ENCODE measurements at regions not wholly inside any gene's neighbourhood (a gene's known extent, or its start where the extent isn't known, plus 50 kb on each side); places are given as distances from the start of the nearest gene placed in this dataset.

- no peak for TF ChIP-seq TAF1 (IDR thresholded peaks at IDR 0.05; ENCODE audit: borderline replicate concordance, insufficient read depth, low read length)
- TF ChIP-seq, protein P1, sequence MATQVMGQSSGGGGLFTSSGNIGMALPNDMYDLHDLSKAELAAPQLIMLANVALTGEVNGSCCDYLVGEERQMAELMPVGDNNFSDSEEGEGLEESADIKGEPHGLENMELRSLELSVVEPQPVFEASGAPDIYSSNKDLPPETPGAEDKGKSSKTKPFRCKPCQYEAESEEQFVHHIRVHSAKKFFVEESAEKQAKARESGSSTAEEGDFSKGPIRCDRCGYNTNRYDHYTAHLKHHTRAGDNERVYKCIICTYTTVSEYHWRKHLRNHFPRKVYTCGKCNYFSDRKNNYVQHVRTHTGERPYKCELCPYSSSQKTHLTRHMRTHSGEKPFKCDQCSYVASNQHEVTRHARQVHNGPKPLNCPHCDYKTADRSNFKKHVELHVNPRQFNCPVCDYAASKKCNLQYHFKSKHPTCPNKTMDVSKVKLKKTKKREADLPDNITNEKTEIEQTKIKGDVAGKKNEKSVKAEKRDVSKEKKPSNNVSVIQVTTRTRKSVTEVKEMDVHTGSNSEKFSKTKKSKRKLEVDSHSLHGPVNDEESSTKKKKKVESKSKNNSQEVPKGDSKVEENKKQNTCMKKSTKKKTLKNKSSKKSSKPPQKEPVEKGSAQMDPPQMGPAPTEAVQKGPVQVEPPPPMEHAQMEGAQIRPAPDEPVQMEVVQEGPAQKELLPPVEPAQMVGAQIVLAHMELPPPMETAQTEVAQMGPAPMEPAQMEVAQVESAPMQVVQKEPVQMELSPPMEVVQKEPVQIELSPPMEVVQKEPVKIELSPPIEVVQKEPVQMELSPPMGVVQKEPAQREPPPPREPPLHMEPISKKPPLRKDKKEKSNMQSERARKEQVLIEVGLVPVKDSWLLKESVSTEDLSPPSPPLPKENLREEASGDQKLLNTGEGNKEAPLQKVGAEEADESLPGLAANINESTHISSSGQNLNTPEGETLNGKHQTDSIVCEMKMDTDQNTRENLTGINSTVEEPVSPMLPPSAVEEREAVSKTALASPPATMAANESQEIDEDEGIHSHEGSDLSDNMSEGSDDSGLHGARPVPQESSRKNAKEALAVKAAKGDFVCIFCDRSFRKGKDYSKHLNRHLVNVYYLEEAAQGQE (IDR thresholded peaks at IDR 0.05; ENCODE audit: insufficient read depth in 1 of 2, low read depth in 2 of 2, low read length in 2 of 2) = no peak
- no peak for TF ChIP-seq FOXP2 (optimal IDR thresholded peaks at IDR 0.05; ENCODE audit: borderline replicate concordance, extremely low read depth, extremely low read length, insufficient read depth)
- no peak for TF ChIP-seq SIN3A (IDR thresholded peaks at IDR 0.05; ENCODE audit: borderline replicate concordance, insufficient read depth, low read length)
- TF ChIP-seq POLR2AphosphoS5 (IDR thresholded peaks at IDR 0.05; ENCODE audit: low read depth, low read length) = no peak
Observed at GRCh38 chr1:82962658-82963057, 1036.3 kb downstream of the TTLL7 start.

DNA sequence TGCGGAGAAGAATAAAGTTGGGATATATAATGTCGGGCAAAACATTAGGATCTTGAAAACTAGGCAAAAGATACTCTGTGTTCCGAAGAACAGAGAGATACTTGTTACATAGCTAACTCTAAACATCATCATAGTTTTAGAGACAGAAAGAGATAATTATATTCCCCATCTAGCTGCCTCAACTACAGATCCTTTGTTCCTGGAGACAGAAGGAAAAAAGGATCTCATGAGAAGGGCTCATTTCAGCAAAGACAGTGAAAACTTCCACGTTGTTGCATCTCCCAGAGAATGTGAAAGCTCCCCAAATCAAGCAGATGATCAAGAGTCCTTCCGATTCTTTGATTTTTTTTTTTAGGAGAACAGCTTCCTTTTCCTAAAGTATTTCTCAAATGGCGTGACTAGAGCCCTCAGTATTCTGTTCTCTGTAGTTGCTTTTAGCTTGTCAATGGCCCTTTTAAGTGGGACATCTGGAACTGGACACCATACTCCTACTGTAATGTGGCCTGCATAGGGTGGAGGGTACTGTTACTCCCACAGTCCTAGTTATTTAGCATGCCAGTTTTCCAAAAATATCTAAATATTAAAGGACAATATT, 1048.2 kb downstream of the TTLL7 start:
- TF ChIP-seq, protein P1 (IDR thresholded peaks at IDR 0.05; ENCODE audit: insufficient read depth in 1 of 2, low read depth in 2 of 2, low read length in 2 of 2) = no peak
- TF ChIP-seq FOXP2 (optimal IDR thresholded peaks at IDR 0.05; ENCODE audit: borderline replicate concordance, extremely low read depth, extremely low read length, insufficient read depth) (no peak), TAF1 (IDR thresholded peaks at IDR 0.05; ENCODE audit: borderline replicate concordance, insufficient read depth, low read length) (no peak), POLR2AphosphoS5 (IDR thresholded peaks at IDR 0.05; ENCODE audit: low read depth, low read length) (no peak), SIN3A (IDR thresholded peaks at IDR 0.05; ENCODE audit: borderline replicate concordance, insufficient read depth, low read length) (no peak)

DNA sequence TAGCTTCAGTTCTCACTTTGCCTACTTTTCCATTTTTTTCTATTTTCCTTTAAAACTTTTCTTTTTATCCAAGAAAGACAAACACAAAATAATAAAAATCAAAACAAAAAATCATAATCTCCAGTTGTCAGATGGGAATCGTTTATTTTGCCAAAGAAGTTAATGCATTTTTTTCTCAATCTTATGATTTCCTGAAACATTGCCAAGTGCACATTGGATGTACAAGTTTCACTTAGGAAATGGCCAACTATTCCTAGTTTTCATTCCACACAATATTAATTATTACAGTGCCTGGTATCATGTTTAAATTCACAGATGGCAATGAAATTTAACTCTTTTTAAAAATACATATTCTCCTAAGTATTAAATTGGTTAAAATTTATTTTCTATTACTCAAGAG, 1050.5 kb downstream of the TTLL7 start:
- TF ChIP-seq SIN3A (IDR thresholded peaks at IDR 0.05; ENCODE audit: borderline replicate concordance, insufficient read depth, low read length) (no peak), FOXP2 (optimal IDR thresholded peaks at IDR 0.05; ENCODE audit: borderline replicate concordance, extremely low read depth, extremely low read length, insufficient read depth) (no peak), TAF1 (IDR thresholded peaks at IDR 0.05; ENCODE audit: borderline replicate concordance, insufficient read depth, low read length) (no peak), POLR2AphosphoS5 (IDR thresholded peaks at IDR 0.05; ENCODE audit: low read depth, low read length) (no peak)
- TF ChIP-seq, protein P1 (IDR thresholded peaks at IDR 0.05; ENCODE audit: insufficient read depth in 1 of 2, low read depth in 2 of 2, low read length in 2 of 2) = no peak

DNA sequence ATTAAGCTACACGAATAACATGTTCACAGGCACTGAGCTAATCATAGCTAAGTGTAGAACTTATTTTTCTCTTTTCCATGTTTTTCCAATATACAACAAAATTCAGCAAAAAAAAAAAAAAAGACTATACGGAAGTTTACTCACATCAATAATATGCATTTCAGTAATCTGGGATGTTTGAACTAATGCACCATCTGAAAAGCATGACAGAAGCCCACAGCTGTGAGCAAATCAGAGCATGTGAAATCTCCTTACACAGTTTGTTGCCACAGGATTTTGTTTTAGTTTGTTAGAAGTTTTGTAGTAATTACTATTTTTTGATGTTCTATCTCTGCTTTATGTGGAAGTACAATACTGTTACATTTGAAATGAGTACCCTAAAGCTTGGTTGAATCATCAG, 1051.7 kb downstream of the TTLL7 start:
- TF ChIP-seq, protein P1 (IDR thresholded peaks at IDR 0.05; ENCODE audit: insufficient read depth in 1 of 2, low read depth in 2 of 2, low read length in 2 of 2) = no peak

- TF ChIP-seq TAF1 (IDR thresholded peaks at IDR 0.05; ENCODE audit: borderline replicate concordance, insufficient read depth, low read length) = no peak
- no peak for TF ChIP-seq SIN3A (IDR thresholded peaks at IDR 0.05; ENCODE audit: borderline replicate concordance, insufficient read depth, low read length)
- TF ChIP-seq, protein P1 (IDR thresholded peaks at IDR 0.05; ENCODE audit: insufficient read depth in 1 of 2, low read depth in 2 of 2, low read length in 2 of 2) = no peak
- TF ChIP-seq POLR2AphosphoS5 (IDR thresholded peaks at IDR 0.05; ENCODE audit: low read depth, low read length) = no peak
- no peak for TF ChIP-seq FOXP2 (optimal IDR thresholded peaks at IDR 0.05; ENCODE audit: borderline replicate concordance, extremely low read depth, extremely low read length, insufficient read depth)
Observed at GRCh38 chr1:82946096-82946605, 1052.8 kb downstream of the TTLL7 start.
